ENCODE measurements at regions not wholly inside any gene's neighbourhood (a gene's known extent, or its start where the extent isn't known, plus 50 kb on each side); places are given as distances from the start of the nearest gene placed in this dataset.

- TF ChIP-seq, protein P1, sequence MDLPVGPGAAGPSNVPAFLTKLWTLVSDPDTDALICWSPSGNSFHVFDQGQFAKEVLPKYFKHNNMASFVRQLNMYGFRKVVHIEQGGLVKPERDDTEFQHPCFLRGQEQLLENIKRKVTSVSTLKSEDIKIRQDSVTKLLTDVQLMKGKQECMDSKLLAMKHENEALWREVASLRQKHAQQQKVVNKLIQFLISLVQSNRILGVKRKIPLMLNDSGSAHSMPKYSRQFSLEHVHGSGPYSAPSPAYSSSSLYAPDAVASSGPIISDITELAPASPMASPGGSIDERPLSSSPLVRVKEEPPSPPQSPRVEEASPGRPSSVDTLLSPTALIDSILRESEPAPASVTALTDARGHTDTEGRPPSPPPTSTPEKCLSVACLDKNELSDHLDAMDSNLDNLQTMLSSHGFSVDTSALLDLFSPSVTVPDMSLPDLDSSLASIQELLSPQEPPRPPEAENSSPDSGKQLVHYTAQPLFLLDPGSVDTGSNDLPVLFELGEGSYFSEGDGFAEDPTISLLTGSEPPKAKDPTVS (IDR thresholded peaks at IDR 0.05; ENCODE audit: low read depth, low read length), result no peak
- TF ChIP-seq CBFB (IDR thresholded peaks at IDR 0.05; ENCODE audit: low read depth), result no peak
Observed at GRCh38 chr5:73378070-73378469, 70.5 kb downstream of the FOXD1 start (continued).

DNA sequence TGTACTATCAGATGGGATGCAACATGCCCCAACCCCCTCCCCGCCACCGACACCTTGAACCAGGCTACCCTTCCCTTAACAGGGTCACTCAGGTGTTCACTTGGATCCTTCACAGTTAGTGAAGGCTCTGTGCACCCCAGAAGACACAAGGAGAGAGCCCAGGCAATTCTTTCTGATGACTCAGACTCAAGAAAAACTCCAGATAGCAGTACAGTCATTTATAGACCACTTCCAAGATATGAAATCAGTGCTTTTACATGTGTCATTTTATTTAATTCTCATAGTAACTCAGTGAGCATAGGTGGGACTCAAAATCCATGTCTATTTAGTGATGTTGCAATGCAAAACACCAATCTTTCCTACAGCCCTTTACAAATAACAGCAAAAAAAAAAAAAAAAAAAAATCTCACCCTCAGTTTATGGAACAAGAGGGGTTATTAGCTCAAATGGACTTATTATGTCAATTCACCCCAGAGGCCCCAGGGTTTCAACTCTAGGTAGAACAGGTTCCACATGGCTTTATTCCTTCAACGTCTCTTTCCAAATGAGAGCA, 71.9 kb downstream of the FOXD1 start:
- in situ Hi-C loops (cut with MboI) (no loop called here), intact Hi-C loops (cut with micrococcal nuclease; ENCODE audit: unreplicated experiment) (loop anchor here (5.0 kb wide), 1 partner anchor 69 kb away; no protein-coding TSS in a partner anchor)
- no peak overlapping the region for H3K27ac ChIP-seq (ENCODE audit: control insufficient read depth, insufficient read depth)
- H3K4me2 ChIP-seq (ENCODE audit: control insufficient read depth, insufficient read depth), result no peak overlapping the region
- H3K4me1 ChIP-seq (ENCODE audit: control insufficient read depth, insufficient read depth, low read length), result no peaks in the 10 kb centered on the region
- no peak overlapping the region for H3K4me3 ChIP-seq
- TF ChIP-seq, protein P2, sequence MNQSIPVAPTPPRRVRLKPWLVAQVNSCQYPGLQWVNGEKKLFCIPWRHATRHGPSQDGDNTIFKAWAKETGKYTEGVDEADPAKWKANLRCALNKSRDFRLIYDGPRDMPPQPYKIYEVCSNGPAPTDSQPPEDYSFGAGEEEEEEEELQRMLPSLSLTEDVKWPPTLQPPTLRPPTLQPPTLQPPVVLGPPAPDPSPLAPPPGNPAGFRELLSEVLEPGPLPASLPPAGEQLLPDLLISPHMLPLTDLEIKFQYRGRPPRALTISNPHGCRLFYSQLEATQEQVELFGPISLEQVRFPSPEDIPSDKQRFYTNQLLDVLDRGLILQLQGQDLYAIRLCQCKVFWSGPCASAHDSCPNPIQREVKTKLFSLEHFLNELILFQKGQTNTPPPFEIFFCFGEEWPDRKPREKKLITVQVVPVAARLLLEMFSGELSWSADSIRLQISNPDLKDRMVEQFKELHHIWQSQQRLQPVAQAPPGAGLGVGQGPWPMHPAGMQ (IDR thresholded peaks at IDR 0.05; ENCODE audit: borderline replicate concordance), result no peak
- no peak for TF ChIP-seq ZNF24 (IDR thresholded peaks at IDR 0.05)
- H2AFZ ChIP-seq (ENCODE audit: control insufficient read depth, low read depth, low read length), result no peak overlapping the region
- FAIRE-seq (no peak), DNase-seq (ENCODE audit: low read depth, low spot score) (no peak), ATAC-seq (no peak)
- no peaks in the 10 kb centered on the region for H3K36me3 ChIP-seq (ENCODE audit: control insufficient read depth in 2 of 2, insufficient read depth in 2 of 2, low read length in 1 of 2)
- WGBS (ENCODE audit: insufficient coverage, insufficient replicate concordance, low lambda C conversion rate, missing lambda C conversion rate), result 62% methylated on average over 3 of the region's 3 CpGs
- H3K9me3 ChIP-seq (replicated peaks; ENCODE audit: control insufficient read depth, insufficient read depth, low read length), result peaks cover 4% of the 10 kb centered on the region; the same call in 1 of the 3 replicates
- BruUV-seq (replicated peaks), result no TSS peak
- no peaks in the 10 kb centered on the region for H4K20me1 ChIP-seq (ENCODE audit: control insufficient read depth, insufficient read depth)
- ChIA-PET RAD21 (ENCODE audit: unreplicated experiment) (no interaction called here), POLR2A (interaction anchor here (0.6 kb wide), 2 partner anchors 15 to 50 kb away, joined by 3 read pairs; no protein-coding TSS in a partner anchor), SMC1A (ENCODE audit: uncharacterized antibody, unreplicated experiment) (interaction anchor here (0.6 kb wide), 1 partner anchor 11 kb away, joined by 4 read pairs; no protein-coding TSS in a partner anchor), CTCF (no interaction called here)
- peaks cover 13 to 16% of the 10 kb centered on the region in 2 experiments for H3K27me3 ChIP-seq (replicated peaks in 1 of 2; ENCODE audit: control insufficient read depth in 2 of 2, insufficient read depth in 2 of 2, low read length in 1 of 2)
- H3K79me2 ChIP-seq (ENCODE audit: control insufficient read depth, insufficient read depth, low read length), result no peaks in the 10 kb centered on the region
- no peak overlapping the region for H3K9ac ChIP-seq (ENCODE audit: control insufficient read depth, insufficient read depth, low read length)
